Neural cell (in vitro differentiated cells): ENCODE measurements at regions not wholly inside any gene's neighbourhood (a gene's known extent, or its start where the extent isn't known, plus 50 kb on each side); places are given as distances from the start of the nearest gene placed in this dataset.

Experiments used
- H2AFZ ChIP-seq: fragments of 200-600, 300-800 bp; sonication (generic), shearing (Covaris generic); 2 replicates; pipeline ENCODE4 v1.6.0; 2014; ENCODE audit warnings: low read depth, mild to moderate bottlenecking, antibody characterized with exemption, low read length, moderate library complexity
- H3F3A ChIP-seq: fragments of 200-600 bp; shearing (Covaris generic); 2 replicates; pipeline ENCODE4 v1.6.1; 2016; ENCODE audit warnings: mild to moderate bottlenecking, moderate library complexity, mixed read lengths, antibody characterized with exemption, low read length; ENCODE audit not compliant: insufficient read depth, poor library complexity, severe bottlenecking
- H3K27ac ChIP-seq: fragments of 200-600, 300-800 bp; sonication (generic), shearing (Covaris generic); 2 replicates; pipeline ENCODE4 v1.5.1; 2014; ENCODE audit warnings: mild to moderate bottlenecking, low read length, moderate library complexity
- H3K27me3 ChIP-seq: fragments of 300-800, 200-600 bp; sonication (generic), shearing (Covaris generic); 2 replicates; pipeline ENCODE4 v1.6.0; 2014; ENCODE audit warnings: mild to moderate bottlenecking, low read depth, low read length, moderate library complexity; ENCODE audit not compliant: insufficient read depth
- H3K36me3 ChIP-seq: fragments of 300-800, 200-600 bp; sonication (generic), shearing (Covaris generic); 2 replicates; pipeline ENCODE4 v1.5.1; 2014; ENCODE audit warnings: mild to moderate bottlenecking, antibody characterized with exemption, low read length, moderate library complexity; ENCODE audit not compliant: insufficient read depth
- H3K4me2 ChIP-seq: fragments of 300-800, 200-600 bp; sonication (generic), shearing (Covaris generic); 2 replicates; pipeline ENCODE4 v1.6.0; 2014; ENCODE audit warnings: mild to moderate bottlenecking, low read length
- H3K4me3 ChIP-seq: fragments of 300-800, 200-600 bp; sonication (generic), shearing (Covaris generic); 2 replicates; pipeline ENCODE4 v1.5.1; 2014; ENCODE audit warnings: mild to moderate bottlenecking, low read length, moderate library complexity
- H3K79me2 ChIP-seq: fragments of 200-600 bp; shearing (Covaris generic); replicated peaks from 2 replicates; pipeline ENCODE4 v1.6.0; 2014; ENCODE audit warnings: mild to moderate bottlenecking, low read length, moderate library complexity; ENCODE audit not compliant: insufficient read depth
- H3K9ac ChIP-seq: fragments of 300-800, 200-600 bp; sonication (generic), shearing (Covaris generic); 2 replicates; pipeline ENCODE4 v1.6.1; 2016; ENCODE audit warnings: mild to moderate bottlenecking, low read length, mixed read lengths
- H3K9me2 ChIP-seq: fragments of 200-600 bp; shearing (Covaris generic); 2 replicates; pipeline ENCODE4 v1.6.1; 2016; ENCODE audit warnings: mild to moderate bottlenecking, low read length, mixed read lengths; ENCODE audit not compliant: insufficient read depth
- H3K9me3 ChIP-seq: fragments of 200-600, 300-800 bp; sonication (generic), shearing (Covaris generic); 2 replicates; pipeline ENCODE4 v1.6.1; 2016; ENCODE audit warnings: mild to moderate bottlenecking, mixed run types, low read length, moderate library complexity, mixed read lengths
- H4K20me1 ChIP-seq: fragments of 200-600 bp; shearing (Covaris generic); 2 replicates; pipeline ENCODE4 v1.6.1; 2016; ENCODE audit warnings: mild to moderate bottlenecking, mixed run types; ENCODE audit not compliant: insufficient read depth
- EP300 ChIP-seq: fragments of 450-650 bp; conservative IDR thresholded peaks from 2 replicates; pipeline ENCODE4 v1.6.1; 2014; ENCODE audit warnings: antibody characterized with exemption, mild to moderate bottlenecking, moderate library complexity; ENCODE audit not compliant: poor library complexity, severe bottlenecking
- EZH2 ChIP-seq: fragments of 200-600, 300-800 bp; shearing (Covaris generic), sonication (generic); IDR thresholded peaks from 2 replicates; pipeline ENCODE4 v1.6.1; 2014; ENCODE audit warnings: antibody characterized with exemption, low read length, borderline replicate concordance, mild to moderate bottlenecking; ENCODE audit not compliant: insufficient read depth, poor library complexity, severe bottlenecking
- MXI1 ChIP-seq: fragments of 450-650 bp; conservative IDR thresholded peaks from 2 replicates; pipeline ENCODE4 v1.6.1; 2014; ENCODE audit warnings: antibody characterized with exemption, mild to moderate bottlenecking; ENCODE audit not compliant: poor library complexity, severe bottlenecking
- POLR2AphosphoS5 ChIP-seq: IDR thresholded peaks from 2 replicates; pipeline ENCODE4 v1.6.1; 2012
- RAD21 ChIP-seq: fragments of 450-650 bp; conservative IDR thresholded peaks from 2 replicates; pipeline ENCODE4 v1.6.1; 2014; ENCODE audit warnings: antibody characterized with exemption, mild to moderate bottlenecking, moderate library complexity
- SMC3 ChIP-seq: fragments of 450-650 bp; conservative IDR thresholded peaks from 2 replicates; pipeline ENCODE4 v1.6.1; 2014; ENCODE audit warnings: antibody characterized with exemption, mild to moderate bottlenecking, moderate library complexity; ENCODE audit not compliant: poor library complexity
- TAF1 ChIP-seq: IDR thresholded peaks from 2 replicates; pipeline ENCODE4 v1.6.1; 2012; ENCODE audit warnings: low read depth
- TF ChIP-seq, protein P1 (sequence below): fragments of 450-650 bp; IDR thresholded peaks from 2 replicates; pipeline ENCODE4 v1.5.1; 2014; ENCODE audit warnings: antibody characterized with exemption, mild to moderate bottlenecking, moderate library complexity; ENCODE audit not compliant: poor library complexity, severe bottlenecking
- TF ChIP-seq, protein P2 (sequence below): IDR thresholded peaks from 2 replicates; pipeline ENCODE4 v1.6.1; 2012; ENCODE audit warnings: borderline replicate concordance

DNA sequence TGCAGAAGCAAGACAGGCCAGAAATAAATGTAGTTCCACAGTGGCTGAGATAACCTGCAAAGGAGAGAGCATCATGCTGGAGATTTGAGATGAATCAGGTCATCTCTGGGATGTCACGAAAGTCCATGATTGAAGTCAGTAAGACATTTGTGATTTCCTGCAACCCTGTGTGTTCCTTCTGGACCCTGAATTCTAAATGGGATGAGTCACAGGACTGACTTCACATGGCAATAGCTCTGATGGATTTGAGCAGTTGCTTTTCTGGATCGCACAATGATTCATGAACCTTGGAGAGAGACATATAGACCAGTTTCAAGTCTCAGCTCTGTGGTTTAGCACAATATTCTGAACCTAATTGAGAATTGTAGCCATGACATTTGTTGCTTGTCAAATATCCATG is 102.9 kb downstream of the TSN start:
- no peak overlapping the region for H3K27ac ChIP-seq
- no peaks in the 10 kb centered on the region for H3K36me3 ChIP-seq
- H3K79me2 ChIP-seq = no peaks in the 10 kb centered on the region
- H4K20me1 ChIP-seq = no peaks in the 10 kb centered on the region
- no peak overlapping the region for H3K9ac ChIP-seq
- H3K4me3 ChIP-seq = no peak overlapping the region
- H3F3A ChIP-seq = no peaks in the 10 kb centered on the region
- no peak overlapping the region for H2AFZ ChIP-seq
- no peaks in the 10 kb centered on the region for H3K9me2 ChIP-seq
- no peaks in the 10 kb centered on the region for H3K9me3 ChIP-seq
- no peaks in the 10 kb centered on the region for H3K27me3 ChIP-seq
- TF ChIP-seq EP300 = no peak
- no peak for TF ChIP-seq TAF1
- TF ChIP-seq SMC3 = no peak
- TF ChIP-seq, protein P1, sequence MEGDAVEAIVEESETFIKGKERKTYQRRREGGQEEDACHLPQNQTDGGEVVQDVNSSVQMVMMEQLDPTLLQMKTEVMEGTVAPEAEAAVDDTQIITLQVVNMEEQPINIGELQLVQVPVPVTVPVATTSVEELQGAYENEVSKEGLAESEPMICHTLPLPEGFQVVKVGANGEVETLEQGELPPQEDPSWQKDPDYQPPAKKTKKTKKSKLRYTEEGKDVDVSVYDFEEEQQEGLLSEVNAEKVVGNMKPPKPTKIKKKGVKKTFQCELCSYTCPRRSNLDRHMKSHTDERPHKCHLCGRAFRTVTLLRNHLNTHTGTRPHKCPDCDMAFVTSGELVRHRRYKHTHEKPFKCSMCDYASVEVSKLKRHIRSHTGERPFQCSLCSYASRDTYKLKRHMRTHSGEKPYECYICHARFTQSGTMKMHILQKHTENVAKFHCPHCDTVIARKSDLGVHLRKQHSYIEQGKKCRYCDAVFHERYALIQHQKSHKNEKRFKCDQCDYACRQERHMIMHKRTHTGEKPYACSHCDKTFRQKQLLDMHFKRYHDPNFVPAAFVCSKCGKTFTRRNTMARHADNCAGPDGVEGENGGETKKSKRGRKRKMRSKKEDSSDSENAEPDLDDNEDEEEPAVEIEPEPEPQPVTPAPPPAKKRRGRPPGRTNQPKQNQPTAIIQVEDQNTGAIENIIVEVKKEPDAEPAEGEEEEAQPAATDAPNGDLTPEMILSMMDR = no peak
- TF ChIP-seq POLR2AphosphoS5 = no peak
- TF ChIP-seq, protein P2, sequence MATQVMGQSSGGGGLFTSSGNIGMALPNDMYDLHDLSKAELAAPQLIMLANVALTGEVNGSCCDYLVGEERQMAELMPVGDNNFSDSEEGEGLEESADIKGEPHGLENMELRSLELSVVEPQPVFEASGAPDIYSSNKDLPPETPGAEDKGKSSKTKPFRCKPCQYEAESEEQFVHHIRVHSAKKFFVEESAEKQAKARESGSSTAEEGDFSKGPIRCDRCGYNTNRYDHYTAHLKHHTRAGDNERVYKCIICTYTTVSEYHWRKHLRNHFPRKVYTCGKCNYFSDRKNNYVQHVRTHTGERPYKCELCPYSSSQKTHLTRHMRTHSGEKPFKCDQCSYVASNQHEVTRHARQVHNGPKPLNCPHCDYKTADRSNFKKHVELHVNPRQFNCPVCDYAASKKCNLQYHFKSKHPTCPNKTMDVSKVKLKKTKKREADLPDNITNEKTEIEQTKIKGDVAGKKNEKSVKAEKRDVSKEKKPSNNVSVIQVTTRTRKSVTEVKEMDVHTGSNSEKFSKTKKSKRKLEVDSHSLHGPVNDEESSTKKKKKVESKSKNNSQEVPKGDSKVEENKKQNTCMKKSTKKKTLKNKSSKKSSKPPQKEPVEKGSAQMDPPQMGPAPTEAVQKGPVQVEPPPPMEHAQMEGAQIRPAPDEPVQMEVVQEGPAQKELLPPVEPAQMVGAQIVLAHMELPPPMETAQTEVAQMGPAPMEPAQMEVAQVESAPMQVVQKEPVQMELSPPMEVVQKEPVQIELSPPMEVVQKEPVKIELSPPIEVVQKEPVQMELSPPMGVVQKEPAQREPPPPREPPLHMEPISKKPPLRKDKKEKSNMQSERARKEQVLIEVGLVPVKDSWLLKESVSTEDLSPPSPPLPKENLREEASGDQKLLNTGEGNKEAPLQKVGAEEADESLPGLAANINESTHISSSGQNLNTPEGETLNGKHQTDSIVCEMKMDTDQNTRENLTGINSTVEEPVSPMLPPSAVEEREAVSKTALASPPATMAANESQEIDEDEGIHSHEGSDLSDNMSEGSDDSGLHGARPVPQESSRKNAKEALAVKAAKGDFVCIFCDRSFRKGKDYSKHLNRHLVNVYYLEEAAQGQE = no peak
- TF ChIP-seq EZH2 = no peak
- no peak for TF ChIP-seq RAD21
- TF ChIP-seq MXI1 = no peak
- no peak overlapping the region for H3K4me2 ChIP-seq

DNA sequence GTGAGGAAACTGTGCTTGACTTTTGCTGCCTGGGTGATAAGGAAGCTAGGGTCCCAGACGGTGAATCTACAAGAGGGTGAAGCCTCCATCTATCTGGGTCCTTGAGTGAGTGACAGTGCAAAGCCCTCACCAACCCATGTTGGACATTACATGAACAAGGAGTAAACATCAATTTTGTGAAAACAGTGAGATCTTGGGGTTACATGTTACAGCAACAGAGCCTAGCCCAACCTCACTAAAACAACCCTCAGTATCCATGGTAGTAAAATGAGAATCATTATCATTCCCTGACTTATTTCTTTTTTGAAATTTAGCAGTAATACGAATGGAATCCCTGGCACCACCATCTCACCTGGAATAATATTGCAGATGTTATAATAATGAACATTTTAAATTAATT is 103.4 kb downstream of the TSN start:
- TF ChIP-seq EZH2 (no peak), SMC3 (no peak), TAF1 (no peak), MXI1 (no peak), EP300 (no peak), RAD21 (no peak), POLR2AphosphoS5 (no peak)
- TF ChIP-seq, protein P1 = no peak
- TF ChIP-seq, protein P2 = no peak
- no peaks in the 10 kb centered on the region for H4K20me1 ChIP-seq
- no peak overlapping the region for H3K9ac ChIP-seq

More for the DNA sequence above, 103.4 kb downstream of the TSN start:
- Histone ChIP-seq H3K4me2 (no peak overlapping the region), H3K4me3 (no peak overlapping the region), H3K36me3 (no peaks in the 10 kb centered on the region), H3K9me3 (no peaks in the 10 kb centered on the region), H3K27ac (no peak overlapping the region), H3K9me2 (no peaks in the 10 kb centered on the region), H2AFZ (no peak overlapping the region), H3K27me3 (no peaks in the 10 kb centered on the region), H3F3A (no peaks in the 10 kb centered on the region), H3K79me2 (no peaks in the 10 kb centered on the region)
